ENCODE measurements at regions not wholly inside any gene's neighbourhood (a gene's known extent, or its start where the extent isn't known, plus 50 kb on each side); places are given as distances from the start of the nearest gene placed in this dataset.

- Histone ChIP-seq H3K27me3 (ENCODE audit: control insufficient read depth in 2 of 2, insufficient read depth in 2 of 2, low read length in 2 of 2) (no peaks in the 10 kb centered on the region), H3K27ac (ENCODE audit: insufficient read depth, low read depth, low read length) (no peak overlapping the region), H3K9ac (replicated peaks; ENCODE audit: extremely low read depth, insufficient read depth, low read length) (no peak overlapping the region), H3K4me2 (ENCODE audit: insufficient read depth, low read length) (no peak overlapping the region), H3K4me1 (ENCODE audit: control insufficient read depth, extremely low read depth, insufficient read depth, low read length) (no peaks in the 10 kb centered on the region), H3K36me3 (ENCODE audit: control insufficient read depth in 2 of 2, extremely low read depth in 1 of 2, insufficient read depth in 2 of 2, low read length in 2 of 2) (no peaks in the 10 kb centered on the region), H4K20me1 (replicated peaks; ENCODE audit: control insufficient read depth, extremely low read depth, insufficient read depth, low read length) (no peaks in the 10 kb centered on the region), H3K79me2 (ENCODE audit: control insufficient read depth, insufficient read depth, low read length) (no peaks in the 10 kb centered on the region), H3K9me1 (replicated peaks; ENCODE audit: control insufficient read depth, extremely low read depth, insufficient read depth, low read length) (no peaks in the 10 kb centered on the region), H3K4me3 (replicated peaks in 1 of 3; ENCODE audit: insufficient read depth in 1 of 3, low read depth in 1 of 3, low read length in 3 of 3) (no peak overlapping the region), H2AFZ (ENCODE audit: low read depth, low read length) (no peak overlapping the region), H3K9me3 (replicated peaks; ENCODE audit: control insufficient read depth, insufficient read depth, low read length) (no peaks in the 10 kb centered on the region)
- intact Hi-C loops (cut with micrococcal nuclease) (no loop called here), dilution Hi-C loops (cut with MboI; ENCODE audit: extremely low pct_ligation_motif_present, low sequenced_read_pairs) (no loop called here)
- no peak for FAIRE-seq
- ChIA-PET CTCF (no interaction called here), POLR2A (no interaction called here)
- no peak for DNase-seq (ENCODE audit: low read depth, low spot score)
- no TSS peak for BruUV-seq (replicated peaks)
- TF ChIP-seq POLR2AphosphoS5 (IDR thresholded peaks at IDR 0.05; ENCODE audit: insufficient read depth, low read depth, low read length) = no peak
- TF ChIP-seq EZH2 (IDR thresholded peaks at IDR 0.05; ENCODE audit: borderline replicate concordance, low read depth, low read length, severe bottlenecking) = no peak
- TF ChIP-seq FOS (IDR thresholded peaks at IDR 0.05; ENCODE audit: borderline replicate concordance, insufficient read depth, low read length) = no peak
- no peak for TF ChIP-seq GATA2 (IDR thresholded peaks at IDR 0.05; ENCODE audit: insufficient read depth, insufficient read length, low read depth, low read length)
- TF ChIP-seq JUN (IDR thresholded peaks at IDR 0.05; ENCODE audit: borderline replicate concordance, insufficient read depth, insufficient read length, low read depth) = no peak
- TF ChIP-seq MYC (IDR thresholded peaks at IDR 0.05; ENCODE audit: low read depth, low read length) = no peak
- no peak for TF ChIP-seq CTCF (IDR thresholded peaks at IDR 0.05; ENCODE audit: extremely low read depth in 1 of 2, insufficient read depth in 1 of 2, low read depth in 1 of 2, low read length in 2 of 2)
- no peak for TF ChIP-seq MAX (IDR thresholded peaks at IDR 0.05; ENCODE audit: insufficient read depth, insufficient read length)
- no peak for TF ChIP-seq POLR2A (IDR thresholded peaks at IDR 0.05; ENCODE audit: low read depth, low read length)
These were observed 765.8 kb upstream of the ARRDC4 start for GRCh38 chr15:97194750-97195149.

All from endothelial cell of umbilical vein (primary cell).